Heart right ventricle (tissue), 16 donors: ENCODE measurements at regions not wholly inside any gene's neighbourhood (a gene's known extent, or its start where the extent isn't known, plus 50 kb on each side); places are given as distances from the start of the nearest gene placed in this dataset.

ENCODE experiments used
- ATAC-seq, 8 donors: fragments of 200-7000 bp; cut with Tn5 transposase; one replicate each; pipeline ENCODE4 v1.9.1; 2020; ENCODE audit warnings: mild to moderate bottlenecking in 8 of 8, moderate library complexity in 8 of 8, moderate number of reproducible peaks in 1 of 8
- DNase-seq, 2 donors: peaks; one replicate each; pipeline ENCODE4 v3.0.0-alpha.2; 2020
- H3K27ac ChIP-seq, 10 donors: fragments of 200-600 bp; sonication (generic) in 2 of 10; one replicate each; pipeline versions ENCODE4 v1.5.0 to v1.8.0; 2020 to 2022; ENCODE audit warnings: mild to moderate bottlenecking in 3 of 10
- H3K27me3 ChIP-seq, 7 donors: fragments of 200-600 bp; one replicate each; pipeline ENCODE4 v1.8.0; 2021 to 2022; ENCODE audit warnings: mild to moderate bottlenecking in 2 of 7
- H3K36me3 ChIP-seq, 9 donors: fragments of 200-600 bp; sonication (generic) in 1 of 9; one replicate each; pipeline versions ENCODE4 v1.5.0 to v1.8.0; 2020 to 2022; ENCODE audit warnings: mild to moderate bottlenecking in 2 of 9
- H3K4me1 ChIP-seq, 9 donors: fragments of 200-600 bp; sonication (generic) in 1 of 9; one replicate each; pipeline versions ENCODE4 v1.5.0 to v1.8.0; 2020 to 2022; ENCODE audit warnings: mild to moderate bottlenecking in 4 of 9
- H3K4me3 ChIP-seq, 10 donors: fragments of 200-600 bp; sonication (generic) in 2 of 10; one replicate each; pipeline versions ENCODE4 v1.5.0 to v1.8.0; 2020 to 2022; ENCODE audit warnings: mild to moderate bottlenecking in 7 of 10, moderate library complexity in 2 of 10
- H3K9me3 ChIP-seq, 11 donors: fragments of 200-600 bp in 10 of 11; sonication (generic) in 2 of 11; one replicate each; pipeline versions ENCODE4 v1.5.0 to v1.8.0; 2013 to 2022; ENCODE audit warnings: mild to moderate bottlenecking in 2 of 11, control low read depth in 1 of 11, moderate library complexity in 1 of 11
- CTCF ChIP-seq, 9 donors: fragments of 200-600 bp; sonication (generic) in 2 of 9; IDR thresholded peaks; one replicate each; pipeline versions ENCODE4 v1.5.0 to v1.8.0; 2021 to 2022; ENCODE audit warnings: antibody characterized with exemption in 9 of 9, mild to moderate bottlenecking in 5 of 9, moderate library complexity in 1 of 9
- WGBS, 2 donors: extraction: QIAGEN DNeasy Blood & Tissue Kit; methylation state at CpG; one replicate each; pipeline ENCODE4 v1.1.7; 2013; ENCODE audit warnings: inconsistent platforms in 1 of 2; 5-methylcytosine and 5-hydroxymethylcytosine counted together
- intact Hi-C, 10 donors: fragments of 100-400 bp; cut with DNase I; formaldehyde crosslinking; loops; one replicate each; pipeline versions ENCODE4 v1.11.1 to v1.14.2; 2022
- donor health status: Arrhythmogenic right ventricular cardiomyopathy.
- donor health status: ischemic (EF 13 %, LVEDD 7.1; RV severe dilation, severe dysfunction).
- donor health status: healthy with polysubstance abuse.
- donor health status: DM: no; HTN: yes; CAD: no.
- donor health status: DM: no; HTN: no; CAD: no.
- donor health status: ischemic (EF 25% LVEDD 6.9; RV normal size, moderate dysfunction).
- donor health status: ischemic (EF 25% LVEDD 5.7; RV mildly dilated, moderate dysfunction).
- donor health status: healthy.
- donor health status: DM: yes; HTN: yes; CAD: no.
- donor health status: Ischemic cardiomyopathy.
- donor health status: ischemic (EF 35%, LVEDD 5.7; RV mildly dilated, moderate dysfunction).
- donor health status: nonischemic (EF 11% LVEDD 7.7; RV severe dilation, severe dysfunction).
- donor health status: DM: yes; HTN: yes; CAD: no.
- donor health status: PGD.
- donor health status: ischemic (EF 29% LVEDD 5.4; RV normal size, mild dysfunction).
- donor health status: nonischemic (EF 23%, LVEDD 6.1; RV moderate dilation, normal function).

- Histone ChIP-seq H3K27me3 (peaks cover 0 to 5% (median 0%) of the 10 kb centered on the region in 7 donors), H3K4me3 (no peak overlapping the region), H3K9me3 (no peaks in the 10 kb centered on the region), H3K27ac (no peak overlapping the region), H3K36me3 (no peaks in the 10 kb centered on the region), H3K4me1 (peaks cover 0 to 11% (median 0%) of the 10 kb centered on the region in 9 donors)
- intact Hi-C loops, result no loop called here
- 84 to 99% methylated on average over 4 of the region's 4 CpGs for WGBS, 2 donors
- ATAC-seq (no peak), DNase-seq (no peak)
- no peak for TF ChIP-seq CTCF (IDR thresholded peaks at IDR 0.05)
These were observed 60.7 kb upstream of the C1QTNF9B start for GRCh38 chr13:23957981-23958380.

- 41 to 47% methylated on average over 2 of the region's 2 CpGs for WGBS, 2 donors
- Histone ChIP-seq H3K36me3 (no peaks in the 10 kb centered on the region), H3K27ac (peak overlapping the region in 1 of 10 donors; percentile 5), H3K27me3 (peaks cover 0 to 4% (median 0%) of the 10 kb centered on the region in 7 donors), H3K4me1 (peaks cover 0 to 11% (median 0%) of the 10 kb centered on the region in 9 donors), H3K4me3 (no peak overlapping the region), H3K9me3 (no peaks in the 10 kb centered on the region)
- DNase-seq (no peak), ATAC-seq (peak in 1 of 8 donors; percentile 49)
- TF ChIP-seq CTCF (IDR thresholded peaks at IDR 0.05), result no peak
- intact Hi-C loops, result no loop called here
These were observed 62.0 kb upstream of the C1QTNF9B start for GRCh38 chr13:23959231-23959862.

- intact Hi-C loops, result loop anchor here in 2 of 10 donors (2.0 to 5.0 kb wide), 2 partner anchors 38 to 40 kb away; no protein-coding TSS in a partner anchor
- ATAC-seq, result no peak
- Histone ChIP-seq H3K36me3 (no peaks in the 10 kb centered on the region), H3K27me3 (no peaks in the 10 kb centered on the region), H3K27ac (no peak overlapping the region), H3K4me3 (no peak overlapping the region), H3K4me1 (peaks cover 0 to 16% (median 0%) of the 10 kb centered on the region in 9 donors), H3K9me3 (no peaks in the 10 kb centered on the region)
- peak; percentile 18 to 72 (median 65) for TF ChIP-seq CTCF (IDR thresholded peaks at IDR 0.05)
- no peak for DNase-seq
- 85 to 95% methylated on average over 1 of the region's 1 CpG for WGBS, 2 donors
These were observed 63.4 kb upstream of the C1QTNF9B start for GRCh38 chr13:23960566-23961156.

GRCh38 chr13:23963184-23963931 lies 66.1 kb upstream of the C1QTNF9B start:
- Histone ChIP-seq H3K36me3 (no peaks in the 10 kb centered on the region), H3K27me3 (no peaks in the 10 kb centered on the region), H3K27ac (no peak overlapping the region), H3K4me1 (peaks cover 0 to 23% (median 8%) of the 10 kb centered on the region in 9 donors), H3K9me3 (no peaks in the 10 kb centered on the region), H3K4me3 (no peak overlapping the region)
- DNase-seq (no peak), ATAC-seq (no peak)
- 94 to 95% methylated on average over 7 of the region's 7 CpGs for WGBS, 2 donors
- no peak for TF ChIP-seq CTCF (IDR thresholded peaks at IDR 0.05)
- intact Hi-C loops, result loop anchor here in 1 of 10 donors (5.0 kb wide), 1 partner anchor 41 kb away; no protein-coding TSS in a partner anchor
